ENCODE measurements at regions not wholly inside any gene's neighbourhood (a gene's known extent, or its start where the extent isn't known, plus 50 kb on each side); places are given as distances from the start of the nearest gene placed in this dataset.

GRCh38 chr6:45728674-45729073 lies 287.0 kb downstream of the CLIC5 start:
- no peak for TF ChIP-seq FOS (IDR thresholded peaks at IDR 0.05; ENCODE audit: borderline replicate concordance, insufficient read depth, low read length)
- no peak for TF ChIP-seq EZH2 (IDR thresholded peaks at IDR 0.05; ENCODE audit: borderline replicate concordance, low read depth, low read length, severe bottlenecking)
- no peak for TF ChIP-seq POLR2AphosphoS5 (IDR thresholded peaks at IDR 0.05; ENCODE audit: insufficient read depth, low read depth, low read length)
- TF ChIP-seq CTCF (IDR thresholded peaks at IDR 0.05; ENCODE audit: extremely low read depth in 1 of 2, insufficient read depth in 1 of 2, low read depth in 1 of 2, low read length in 2 of 2), result no peak
- TF ChIP-seq MYC (IDR thresholded peaks at IDR 0.05; ENCODE audit: low read depth, low read length), result no peak
- no peak for TF ChIP-seq POLR2A (IDR thresholded peaks at IDR 0.05; ENCODE audit: low read depth, low read length)
- TF ChIP-seq JUN (IDR thresholded peaks at IDR 0.05; ENCODE audit: borderline replicate concordance, insufficient read depth, insufficient read length, low read depth), result no peak
- no peak for TF ChIP-seq MAX (IDR thresholded peaks at IDR 0.05; ENCODE audit: insufficient read depth, insufficient read length)
- TF ChIP-seq GATA2 (IDR thresholded peaks at IDR 0.05; ENCODE audit: insufficient read depth, insufficient read length, low read depth, low read length), result no peak

All from endothelial cell of umbilical vein (primary cell).